Activated CD4-positive, alpha-beta T cell treated with anti-CD3 and anti-CD28 coated beads for 36 hours (primary cell): ENCODE measurements at regions not wholly inside any gene's neighbourhood (a gene's known extent, or its start where the extent isn't known, plus 50 kb on each side); places are given as distances from the start of the nearest gene placed in this dataset.

Source experiments
- ATAC-seq: fragments of 200-7000 bp; cut with Tn5 transposase; one replicate; pipeline ENCODE4 v1.10.0; 2021; ENCODE audit warnings: mild to moderate bottlenecking, moderate library complexity
- CTCF ChIA-PET: fragments of 350-600 bp; sonication (Branson Sonifier 250); formaldehyde crosslinking; loops from one replicate; lab custom pipeline; 2021; ENCODE audit warnings: antibody characterized with exemption; lab: Charles Lee
- POLR2A ChIA-PET: fragments of 350-600 bp; sonication (Branson Sonifier 250); formaldehyde crosslinking; loops from one replicate; lab custom pipeline; 2021; ENCODE audit warnings: antibody characterized with exemption, inconsistent platforms; lab: Charles Lee
- DNase-seq: peaks from one replicate; pipeline ENCODE4 v3.0.0-alpha.2; 2020
- H3K27ac Mint-ChIP-seq: one replicate; pipeline ENCODE4 v1.8.0; 2021; ENCODE audit warnings: mixed read lengths
- H3K27me3 Mint-ChIP-seq: one replicate; pipeline ENCODE4 v1.8.0; 2021; ENCODE audit warnings: mixed read lengths
- H3K36me3 Mint-ChIP-seq: one replicate; pipeline ENCODE4 v1.8.0; 2021; ENCODE audit warnings: low read depth, mixed read lengths
- H3K4me1 Mint-ChIP-seq: one replicate; pipeline ENCODE4 v1.8.0; 2021; ENCODE audit warnings: mixed read lengths
- H3K4me3 Mint-ChIP-seq: one replicate; pipeline ENCODE4 v1.8.0; 2021; ENCODE audit warnings: mild to moderate bottlenecking, moderate library complexity, mixed read lengths
- H3K9me3 Mint-ChIP-seq: one replicate; pipeline ENCODE4 v1.8.0; 2021; ENCODE audit warnings: low read depth, mixed read lengths
- intact Hi-C, 2 experiments: fragments of 100-400 bp; cut with DNase I in 1 of 2; cut with micrococcal nuclease in 1 of 2; formaldehyde crosslinking; loops; one replicate each; pipeline versions ENCODE4 v1.14.2 to v1.15.1; 2022 to 2024; cut with DNase I, micrococcal nuclease

DNA sequence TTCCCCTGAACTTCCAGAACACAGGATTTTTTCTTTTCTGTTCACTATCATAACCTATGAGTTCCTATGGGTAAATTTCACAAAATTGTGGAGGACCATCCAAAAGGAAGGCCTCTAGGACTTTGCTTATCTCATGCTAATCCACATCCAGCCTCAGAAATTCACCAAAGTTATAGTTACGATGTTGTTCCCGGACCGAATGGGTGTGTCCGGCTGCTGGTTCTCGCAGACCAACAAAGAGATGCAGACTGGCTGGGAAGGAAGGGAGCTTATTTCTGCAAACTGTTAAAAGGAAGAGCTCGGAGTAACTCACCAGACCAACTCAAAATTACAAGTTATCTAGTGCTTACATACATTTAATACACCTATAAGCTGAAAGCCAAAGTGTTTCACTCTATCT, 882.9 kb upstream of the SPRY2 start:
- CTCF ChIA-PET, result no interaction called here
- intact Hi-C loops, result no loop called here

DNA sequence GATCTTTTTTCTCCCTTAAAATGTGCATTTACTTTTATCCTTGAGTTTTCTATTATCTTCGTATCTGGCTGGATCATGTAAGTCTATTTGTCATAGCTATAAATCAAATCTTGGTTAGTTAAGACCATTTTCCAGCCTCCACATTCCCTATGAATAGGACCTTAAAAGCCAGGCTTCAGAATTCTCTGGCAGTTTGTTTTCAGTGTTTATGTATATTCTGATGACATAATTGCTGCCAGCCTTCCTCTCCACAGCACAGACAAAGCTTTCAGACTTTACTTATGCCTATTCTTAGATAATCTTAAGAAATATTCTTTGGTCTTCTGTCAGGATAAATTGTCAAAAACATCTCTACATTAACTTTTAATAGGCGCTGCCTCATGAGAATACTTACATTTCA, 870.8 kb upstream of the SPRY2 start:
- intact Hi-C loops, result no loop called here
- POLR2A ChIA-PET, result no interaction called here
- Mint-ChIP-seq H3K36me3 (no peaks in the 10 kb centered on the region), H3K4me1 (no peaks in the 10 kb centered on the region), H3K27ac (no peak overlapping the region), H3K4me3 (no peak overlapping the region), H3K9me3 (peaks cover 2% of the 10 kb centered on the region), H3K27me3 (no peaks in the 10 kb centered on the region)
- no peak for ATAC-seq
- CTCF ChIA-PET, result no interaction called here
- DNase-seq, result no peak

More for the DNA sequence above, 882.9 kb upstream of the SPRY2 start:
- H3K9me3 Mint-ChIP-seq, result peaks cover 9% of the 10 kb centered on the region
- no peaks in the 10 kb centered on the region for H3K4me1 Mint-ChIP-seq
- DNase-seq (no peak), ATAC-seq (no peak)
- no peaks in the 10 kb centered on the region for H3K36me3 Mint-ChIP-seq
- no peak overlapping the region for H3K27ac Mint-ChIP-seq
- no peaks in the 10 kb centered on the region for H3K27me3 Mint-ChIP-seq
- H3K4me3 Mint-ChIP-seq, result no peak overlapping the region
- POLR2A ChIA-PET, result no interaction called here

DNA sequence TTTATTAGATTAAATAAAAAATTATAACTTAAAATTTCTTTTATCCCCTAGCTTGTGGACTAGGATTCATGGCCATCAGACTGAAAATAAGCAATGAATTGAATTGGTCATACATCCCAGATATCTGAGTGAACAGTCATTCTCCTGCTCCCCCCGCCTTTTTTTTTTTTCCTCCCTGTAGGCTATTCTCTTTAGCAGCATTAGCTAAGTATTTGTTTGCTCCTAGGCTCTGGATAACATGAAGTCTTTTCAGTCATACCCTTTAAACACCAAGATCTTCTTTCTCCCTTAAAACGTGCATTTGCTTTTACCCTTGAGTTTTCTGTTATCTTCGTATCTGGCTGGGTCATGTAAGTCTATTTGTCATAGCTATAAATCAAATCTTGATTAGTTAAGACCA, 866.7 kb upstream of the SPRY2 start:
- Mint-ChIP-seq H3K4me1 (no peaks in the 10 kb centered on the region), H3K27ac (no peak overlapping the region), H3K27me3 (no peaks in the 10 kb centered on the region), H3K36me3 (no peaks in the 10 kb centered on the region), H3K9me3 (peaks cover 4% of the 10 kb centered on the region), H3K4me3 (no peak overlapping the region)
- POLR2A ChIA-PET, result no interaction called here
- intact Hi-C loops, result no loop called here
- no peak for ATAC-seq
- CTCF ChIA-PET, result no interaction called here
- no peak for DNase-seq

DNA sequence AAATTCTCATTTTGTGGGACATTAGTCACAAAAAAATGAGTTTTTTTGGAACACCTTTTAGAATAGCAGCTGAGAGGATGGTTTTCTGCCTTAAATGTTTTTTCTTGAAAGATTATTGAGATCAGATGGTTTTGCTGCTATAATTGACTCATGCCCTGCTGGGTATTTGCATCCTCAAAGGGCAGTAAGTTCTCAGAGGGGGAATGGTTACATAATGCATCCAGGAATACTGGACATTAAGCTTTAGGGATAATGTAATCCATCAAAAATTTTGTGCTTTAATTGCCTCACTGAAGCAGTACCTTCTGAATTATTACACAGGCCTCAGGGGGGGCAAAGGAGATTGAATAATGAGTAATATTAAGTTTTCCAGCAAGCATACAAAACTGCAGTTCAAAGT, 866.3 kb upstream of the SPRY2 start:
- Mint-ChIP-seq H3K27ac (no peak overlapping the region), H3K36me3 (no peaks in the 10 kb centered on the region), H3K4me3 (no peak overlapping the region), H3K9me3 (peaks cover 4% of the 10 kb centered on the region), H3K27me3 (no peaks in the 10 kb centered on the region), H3K4me1 (no peaks in the 10 kb centered on the region)
- CTCF ChIA-PET, result no interaction called here
- intact Hi-C loops, result no loop called here
- no peak for DNase-seq
- POLR2A ChIA-PET, result no interaction called here
- ATAC-seq, result no peak

DNA sequence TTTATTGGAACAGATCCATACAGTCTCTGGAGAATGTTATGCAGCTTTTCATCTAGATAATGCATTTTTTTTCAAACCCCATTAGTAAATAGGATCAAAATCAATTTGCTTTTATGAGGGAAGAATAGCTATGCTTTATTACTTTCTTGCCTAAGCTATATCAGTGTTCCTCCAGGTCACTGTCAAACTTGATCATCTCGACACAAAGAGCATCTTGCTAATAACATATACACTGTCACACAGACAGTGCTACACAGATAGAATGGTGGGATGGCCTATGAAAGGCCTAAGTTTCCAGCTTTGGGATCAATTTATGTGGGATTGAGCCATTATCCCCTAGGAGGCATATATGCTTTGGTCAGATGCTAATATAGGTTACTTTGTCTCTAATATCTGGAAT, 862.9 kb upstream of the SPRY2 start:
- intact Hi-C loops, result no loop called here
- peaks cover 8% of the 10 kb centered on the region for H3K9me3 Mint-ChIP-seq
- H3K27me3 Mint-ChIP-seq, result no peaks in the 10 kb centered on the region
- DNase-seq (no peak), ATAC-seq (no peak)
- H3K4me3 Mint-ChIP-seq, result no peak overlapping the region
- no peak overlapping the region for H3K27ac Mint-ChIP-seq
- H3K4me1 Mint-ChIP-seq, result no peaks in the 10 kb centered on the region
- ChIA-PET POLR2A (no interaction called here), CTCF (no interaction called here)
- H3K36me3 Mint-ChIP-seq, result no peaks in the 10 kb centered on the region

DNA sequence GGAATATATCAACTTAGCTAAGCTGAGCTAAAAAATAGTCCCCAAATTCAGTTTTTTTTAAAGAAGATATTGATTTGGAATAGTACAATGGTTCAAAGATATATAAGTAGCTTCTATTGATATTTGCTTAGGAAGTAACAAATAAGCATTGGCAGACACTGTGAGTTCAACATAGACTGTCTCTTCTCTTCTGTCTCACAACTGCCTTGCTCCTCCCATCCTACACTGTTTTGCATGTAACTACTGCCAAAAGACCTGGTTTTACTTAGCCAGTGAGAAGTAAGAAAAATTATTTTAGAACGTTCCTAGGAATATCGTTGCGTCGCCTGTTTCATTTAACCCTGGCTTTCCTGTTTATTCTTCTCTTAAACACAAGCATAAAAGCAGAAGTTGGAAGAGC, 859.0 kb upstream of the SPRY2 start:
- ChIA-PET CTCF (no interaction called here), POLR2A (no interaction called here)
- no peak overlapping the region for H3K4me3 Mint-ChIP-seq
- no peaks in the 10 kb centered on the region for H3K36me3 Mint-ChIP-seq
- H3K4me1 Mint-ChIP-seq, result no peaks in the 10 kb centered on the region
- intact Hi-C loops, result no loop called here
- peaks cover 15% of the 10 kb centered on the region for H3K9me3 Mint-ChIP-seq
- no peaks in the 10 kb centered on the region for H3K27me3 Mint-ChIP-seq
- ATAC-seq, result no peak
- DNase-seq, result no peak
- no peak overlapping the region for H3K27ac Mint-ChIP-seq

DNA sequence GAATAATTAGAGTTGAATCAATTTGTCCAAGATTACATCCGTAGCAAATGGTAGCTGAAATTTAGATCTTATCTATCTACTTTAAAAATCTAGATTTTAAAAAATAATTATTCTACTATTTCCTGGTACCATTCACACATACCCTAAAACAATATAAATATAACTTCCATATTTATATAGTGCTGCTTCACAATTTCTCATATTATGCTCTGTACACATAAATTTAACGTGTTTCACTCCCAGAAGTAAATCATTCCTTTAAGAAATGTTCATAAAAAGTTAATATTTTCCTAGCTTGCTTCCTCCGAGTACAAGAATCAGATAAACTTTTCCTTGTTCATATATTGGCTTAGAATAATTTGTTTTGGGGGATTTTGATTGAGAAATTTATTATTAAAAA, 857.0 kb upstream of the SPRY2 start:
- ChIA-PET POLR2A (no interaction called here), CTCF (no interaction called here)
- H3K27me3 Mint-ChIP-seq, result no peaks in the 10 kb centered on the region
- no peaks in the 10 kb centered on the region for H3K36me3 Mint-ChIP-seq
- no peak overlapping the region for H3K27ac Mint-ChIP-seq
- peaks cover 20% of the 10 kb centered on the region for H3K9me3 Mint-ChIP-seq
- H3K4me3 Mint-ChIP-seq, result no peak overlapping the region
- intact Hi-C loops, result no loop called here
- DNase-seq (no peak), ATAC-seq (no peak)
- no peaks in the 10 kb centered on the region for H3K4me1 Mint-ChIP-seq

DNA sequence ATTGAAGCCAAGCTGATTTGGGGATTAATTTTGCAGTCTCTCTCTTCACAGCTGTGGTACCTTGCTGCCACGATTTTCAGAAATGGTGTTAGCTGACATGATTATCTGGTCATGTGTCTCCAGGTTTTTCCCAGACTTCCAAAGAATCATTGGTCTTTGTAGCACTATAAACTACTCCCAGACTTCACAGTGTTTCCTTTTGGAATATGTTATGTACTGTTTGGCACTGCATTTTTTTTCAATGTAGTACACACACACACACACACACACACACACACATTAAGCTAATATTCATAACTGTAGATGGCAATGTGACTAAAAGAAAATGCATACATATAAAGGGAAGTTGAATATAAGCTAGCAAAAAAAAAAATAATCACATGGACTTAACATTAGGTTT, 856.6 kb upstream of the SPRY2 start:
- H3K9me3 Mint-ChIP-seq, result peaks cover 20% of the 10 kb centered on the region
- H3K27ac Mint-ChIP-seq, result no peak overlapping the region
- no peaks in the 10 kb centered on the region for H3K27me3 Mint-ChIP-seq
- no peak overlapping the region for H3K4me3 Mint-ChIP-seq
- POLR2A ChIA-PET, result no interaction called here
- CTCF ChIA-PET, result no interaction called here
- H3K36me3 Mint-ChIP-seq, result no peaks in the 10 kb centered on the region
- intact Hi-C loops, result no loop called here
- ATAC-seq (no peak), DNase-seq (no peak)
- H3K4me1 Mint-ChIP-seq, result no peaks in the 10 kb centered on the region

DNA sequence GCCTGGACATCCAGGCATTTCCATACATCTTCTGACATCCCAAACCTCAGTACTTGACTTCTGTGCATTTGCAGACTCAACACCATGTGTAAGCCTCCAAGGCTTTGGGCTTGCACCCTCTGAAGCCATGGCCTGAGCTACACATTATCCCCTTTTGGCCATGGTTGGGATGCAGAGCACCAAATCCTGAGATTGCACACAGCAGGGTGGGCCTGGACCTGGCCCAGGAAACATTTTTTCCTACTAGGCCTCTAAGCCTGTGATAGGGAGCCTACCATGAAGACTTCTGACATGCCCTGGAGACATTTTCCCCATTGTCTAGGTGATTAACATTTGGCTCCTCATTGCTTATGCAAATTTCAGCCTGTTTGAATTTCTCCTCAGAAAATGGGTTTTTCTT, 853.4 kb upstream of the SPRY2 start:
- H3K27ac Mint-ChIP-seq, result no peak overlapping the region
- no peak overlapping the region for H3K4me3 Mint-ChIP-seq
- intact Hi-C loops, result no loop called here
- H3K4me1 Mint-ChIP-seq, result no peaks in the 10 kb centered on the region
- ChIA-PET POLR2A (no interaction called here), CTCF (no interaction called here)
- H3K27me3 Mint-ChIP-seq, result no peaks in the 10 kb centered on the region
- peaks cover 17% of the 10 kb centered on the region for H3K9me3 Mint-ChIP-seq
- H3K36me3 Mint-ChIP-seq, result no peaks in the 10 kb centered on the region
- ATAC-seq (no peak), DNase-seq (no peak)

DNA sequence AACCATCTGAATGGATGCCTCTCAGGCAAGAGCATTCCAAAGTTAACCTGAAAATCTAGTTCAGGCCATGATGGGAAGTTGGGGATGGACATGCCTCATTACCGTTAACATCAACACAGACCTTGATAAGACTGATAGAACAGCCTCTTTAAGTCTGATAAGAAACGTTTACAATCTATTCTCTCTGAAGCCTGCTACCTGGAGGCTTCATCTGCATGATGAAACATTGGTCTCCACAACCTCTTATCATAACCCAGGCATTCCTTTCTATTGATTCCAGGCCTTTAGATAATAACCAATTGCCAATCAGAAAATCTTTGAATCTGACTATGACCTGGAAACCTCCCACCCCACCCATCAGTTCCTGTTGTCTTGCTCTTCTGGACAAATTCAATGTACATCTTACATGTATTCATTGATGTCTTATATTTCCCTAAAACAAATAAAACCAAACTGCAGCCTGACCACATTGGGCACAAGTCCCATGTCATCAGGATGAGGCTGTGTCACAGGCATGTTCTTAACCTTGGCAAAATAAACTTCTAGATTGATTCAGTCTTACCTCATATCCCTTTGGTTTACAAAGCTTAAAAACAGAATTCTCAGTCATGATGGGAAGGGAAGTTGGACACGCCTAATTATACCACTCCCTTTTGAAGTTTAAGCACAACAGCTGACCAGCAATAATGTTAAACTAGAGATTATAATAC, 843.8 kb upstream of the SPRY2 start:
- Mint-ChIP-seq H3K27me3 (no peaks in the 10 kb centered on the region), H3K9me3 (peaks cover 2% of the 10 kb centered on the region), H3K36me3 (no peaks in the 10 kb centered on the region), H3K27ac (no peak overlapping the region), H3K4me1 (no peaks in the 10 kb centered on the region), H3K4me3 (no peak overlapping the region)
- POLR2A ChIA-PET, result no interaction called here
- DNase-seq, result no peak
- no peak for ATAC-seq
- CTCF ChIA-PET, result interaction anchor here (1.0 kb wide), 1 partner anchor 14 kb away, joined by 3 read pairs; no protein-coding TSS in a partner anchor
- intact Hi-C loops, result no loop called here

DNA sequence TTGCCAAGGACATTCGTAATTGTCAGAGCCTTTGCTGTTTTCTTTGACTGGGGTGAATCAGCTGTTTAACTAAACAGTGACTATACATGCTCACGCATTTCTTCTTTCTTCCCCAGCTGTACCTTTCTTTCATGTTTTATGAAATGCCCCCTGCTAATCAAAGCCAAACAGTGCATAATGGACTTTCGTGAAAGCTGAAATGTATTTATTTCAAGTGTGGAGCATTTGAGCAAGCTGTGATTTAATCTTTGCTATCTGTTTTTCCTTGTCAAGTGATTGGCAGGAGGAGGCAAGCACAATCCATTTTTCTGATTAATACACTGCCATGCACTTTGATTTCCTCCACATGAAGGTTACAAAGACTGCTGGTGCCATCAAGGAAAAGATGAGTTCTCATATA, 831.7 kb upstream of the SPRY2 start:
- Mint-ChIP-seq H3K27ac (no peak overlapping the region), H3K4me1 (no peaks in the 10 kb centered on the region), H3K27me3 (no peaks in the 10 kb centered on the region), H3K9me3 (no peaks in the 10 kb centered on the region), H3K4me3 (no peak overlapping the region), H3K36me3 (no peaks in the 10 kb centered on the region)
- intact Hi-C loops, result no loop called here
- ATAC-seq (no peak), DNase-seq (no peak)
- ChIA-PET POLR2A (no interaction called here), CTCF (interaction anchor here (0.7 to 1.2 kb wide), 2 partner anchors 11 to 1502 kb away, joined by 3 read pairs; no protein-coding TSS in a partner anchor)

DNA sequence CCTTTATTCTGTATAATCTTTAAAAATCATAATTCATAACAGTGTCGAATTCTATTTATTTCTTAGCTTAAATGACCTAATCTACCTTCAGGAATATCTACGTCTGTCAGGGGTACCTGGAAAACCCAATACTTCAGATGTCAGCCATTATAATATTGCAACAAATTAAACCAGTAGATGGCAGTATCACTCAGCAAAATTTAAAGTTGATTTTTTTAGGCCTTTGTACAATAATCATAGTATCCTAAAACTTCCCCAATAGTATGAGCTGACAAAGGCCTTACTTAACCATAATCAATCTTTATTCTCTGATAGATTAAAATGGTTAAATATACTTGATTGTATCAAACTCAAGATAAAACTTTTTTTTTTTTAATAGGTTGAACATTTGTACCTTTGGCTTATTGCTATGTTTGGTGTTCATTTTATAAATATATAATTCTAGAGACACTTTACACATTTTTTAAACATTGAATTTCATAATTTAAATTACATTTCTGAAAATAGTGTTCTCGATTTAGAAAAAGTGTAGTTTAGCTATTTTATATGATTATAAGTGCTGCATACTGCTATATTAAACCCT, 830.2 kb upstream of the SPRY2 start:
- CTCF ChIA-PET, result interaction anchor here (0.6 to 1.4 kb wide), 4 partner anchors 10 to 1144 kb away, joined by 3 read pairs; no protein-coding TSS in a partner anchor
- DNase-seq (no peak), ATAC-seq (no peak)
- intact Hi-C loops, result loop anchor here in 1 of 2 experiments (1.0 kb wide), 1 partner anchor 1159 kb away; no protein-coding TSS in a partner anchor
- H3K36me3 Mint-ChIP-seq, result no peaks in the 10 kb centered on the region
- peaks cover 2% of the 10 kb centered on the region for H3K9me3 Mint-ChIP-seq
- no peak overlapping the region for H3K4me3 Mint-ChIP-seq
- no peak overlapping the region for H3K27ac Mint-ChIP-seq
- POLR2A ChIA-PET, result no interaction called here
- H3K4me1 Mint-ChIP-seq, result no peaks in the 10 kb centered on the region
- no peaks in the 10 kb centered on the region for H3K27me3 Mint-ChIP-seq
